Small intestine (tissue), 7 donors: ENCODE measurements at regions not wholly inside any gene's neighbourhood (a gene's known extent, or its start where the extent isn't known, plus 50 kb on each side); places are given as distances from the start of the nearest gene placed in this dataset.
A peak's percentile ranks its signal among the peaks of the same experiment; 100 is the strongest.
"Not testable (repeated sequence)": the region's sequence is repeated elsewhere in the genome, so short reads cannot be mapped to it uniquely, and the experiment has no call there.

Experiments used
- DNase-seq, 2 donors: peaks; one replicate each; pipeline versions ENCODE4 v3.0.0 to v3.0.0-alpha.2; 2013
- FAIRE-seq: peaks from 2 replicates; lab custom pipeline; 2012; peaks lifted over from hg19 to GRCh38; lab: Jason Lieb, UNC
- H3K27ac ChIP-seq, 3 donors: one replicate each; pipeline ENCODE4 v1.5.1; 2013; ENCODE audit warnings: low read length in 2 of 3, mild to moderate bottlenecking in 2 of 3, control low read depth in 1 of 3, inconsistent platforms in 1 of 3, low read depth in 1 of 3, moderate library complexity in 1 of 3
- H3K27me3 ChIP-seq, 3 donors: one replicate each; pipeline ENCODE4 v1.6.1; 2013; ENCODE audit warnings: low read length in 3 of 3, inconsistent platforms in 1 of 3; ENCODE audit not compliant: control insufficient read depth in 3 of 3, insufficient read depth in 3 of 3
- H3K36me3 ChIP-seq, 3 donors: one replicate each; pipeline ENCODE4 v1.6.1; 2013; ENCODE audit warnings: low read length in 3 of 3, inconsistent platforms in 1 of 3, low read depth in 1 of 3, mild to moderate bottlenecking in 1 of 3, moderate library complexity in 1 of 3; ENCODE audit not compliant: control insufficient read depth in 3 of 3, insufficient read depth in 2 of 3
- H3K4me1 ChIP-seq, 3 donors: one replicate each; pipeline ENCODE4 v1.6.1; 2013; ENCODE audit warnings: low read length in 2 of 3, inconsistent platforms in 1 of 3, low read depth in 1 of 3, mild to moderate bottlenecking in 1 of 3, moderate library complexity in 1 of 3; ENCODE audit not compliant: control insufficient read depth in 3 of 3, insufficient read depth in 2 of 3
- H3K4me3 ChIP-seq, 3 donors: one replicate each; pipeline ENCODE4 v1.5.1; 2013; ENCODE audit warnings: low read length in 3 of 3, control low read depth in 1 of 3, inconsistent platforms in 1 of 3, low read depth in 1 of 3, mild to moderate bottlenecking in 1 of 3, moderate library complexity in 1 of 3
- H3K9me3 ChIP-seq, 2 donors: one replicate each; pipeline ENCODE4 v1.6.1; 2013; ENCODE audit warnings: low read depth in 1 of 2, low read length in 1 of 2; ENCODE audit not compliant: control insufficient read depth in 2 of 2, insufficient read depth in 1 of 2
- WGBS, 3 donors: extraction: QIAGEN DNeasy Blood & Tissue Kit; methylation state at CpG; one replicate each; pipeline ENCODE4 v1.1.7; 2013; 5-methylcytosine and 5-hydroxymethylcytosine counted together
- donor health status: healthy with polysubstance abuse.
- donor health status: control.
- donor health status: control.
- donor health status: Bipolar disorder and iron deficiency.
- donor health status: healthy.

DNA sequence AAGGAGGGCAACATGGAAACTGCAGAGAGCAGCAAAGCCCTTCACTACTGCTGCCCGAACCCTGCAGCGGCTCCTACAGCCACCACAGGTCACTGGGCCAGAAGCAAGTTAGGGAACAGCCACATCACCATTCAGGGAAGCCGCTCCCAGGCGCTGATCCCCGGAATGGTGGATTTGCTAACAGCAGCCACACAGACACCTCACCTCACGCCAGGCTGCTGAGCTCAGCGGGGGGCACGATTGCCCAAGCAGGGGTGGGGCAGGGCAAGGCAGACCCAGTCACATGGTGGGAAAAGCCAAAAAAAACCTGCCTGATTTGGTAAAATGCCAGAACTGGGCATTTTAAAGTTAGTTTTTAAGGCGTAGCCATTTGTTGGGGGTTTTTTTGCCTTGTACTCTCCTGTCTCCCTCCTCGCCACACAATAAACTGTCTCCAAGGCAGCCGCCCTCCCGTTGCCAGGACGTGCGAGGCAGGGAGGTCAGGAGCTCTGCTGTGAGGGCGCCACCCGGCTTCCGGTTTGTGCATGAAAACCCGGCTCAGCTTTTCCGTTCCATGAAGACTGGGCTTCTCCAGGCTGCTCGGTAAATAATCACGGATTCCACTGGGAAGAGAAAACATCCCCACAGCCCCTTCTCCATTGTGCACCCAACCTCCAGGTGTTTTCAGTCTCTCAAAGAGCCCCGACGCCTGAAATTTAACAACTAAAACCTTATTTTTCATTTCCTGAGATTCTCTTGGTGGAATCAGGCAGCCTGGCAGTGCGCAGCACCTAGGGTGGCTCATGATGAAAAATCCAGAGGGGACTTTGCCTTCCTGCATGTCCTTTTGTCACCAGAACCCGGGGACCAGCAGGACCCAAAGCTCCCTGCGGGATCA, 453.5 kb downstream of the PREX1 start:
- H3K4me1 ChIP-seq, H3K4me3 ChIP-seq, H3K9me3 ChIP-seq, H3K36me3 ChIP-seq, FAIRE-seq, H3K27me3 ChIP-seq, H3K27ac ChIP-seq: not testable (repeated sequence)
- 56 to 61% (median 59%) methylated on average over 24 to 26 of the region's 26 CpGs for WGBS, 3 donors
- peak in 1 of 2 donors; percentile 39 for DNase-seq

DNA sequence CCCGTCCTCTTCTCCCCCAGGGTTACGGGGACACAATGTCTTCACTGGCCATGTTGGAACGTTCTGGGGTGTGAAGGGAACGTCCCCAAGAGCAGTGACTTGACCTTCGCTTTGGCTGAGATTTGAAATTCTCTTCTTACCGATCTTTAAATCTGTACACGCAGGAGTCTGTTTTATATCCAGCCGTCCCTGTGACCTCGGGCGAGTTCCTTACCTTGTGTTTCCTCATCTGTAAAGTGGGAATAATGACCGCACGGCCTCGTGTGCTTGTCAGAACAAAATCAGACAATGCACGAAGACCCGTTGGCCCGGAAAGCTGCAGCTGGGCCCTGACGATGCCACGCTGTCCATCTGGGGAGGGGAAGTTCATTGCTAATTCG, 454.3 kb downstream of the PREX1 start:
- Histone ChIP-seq H3K9me3 (no peaks in the 10 kb centered on the region), H3K4me1 (no peaks in the 10 kb centered on the region), H3K27me3 (no peaks in the 10 kb centered on the region), H3K27ac (no peak overlapping the region), H3K4me3 (no peak overlapping the region), H3K36me3 (no peaks in the 10 kb centered on the region)
- 84 to 85% (median 84%) methylated on average over 19 of the region's 19 CpGs for WGBS, 3 donors
- FAIRE-seq (no peak), DNase-seq (no peak)

DNA sequence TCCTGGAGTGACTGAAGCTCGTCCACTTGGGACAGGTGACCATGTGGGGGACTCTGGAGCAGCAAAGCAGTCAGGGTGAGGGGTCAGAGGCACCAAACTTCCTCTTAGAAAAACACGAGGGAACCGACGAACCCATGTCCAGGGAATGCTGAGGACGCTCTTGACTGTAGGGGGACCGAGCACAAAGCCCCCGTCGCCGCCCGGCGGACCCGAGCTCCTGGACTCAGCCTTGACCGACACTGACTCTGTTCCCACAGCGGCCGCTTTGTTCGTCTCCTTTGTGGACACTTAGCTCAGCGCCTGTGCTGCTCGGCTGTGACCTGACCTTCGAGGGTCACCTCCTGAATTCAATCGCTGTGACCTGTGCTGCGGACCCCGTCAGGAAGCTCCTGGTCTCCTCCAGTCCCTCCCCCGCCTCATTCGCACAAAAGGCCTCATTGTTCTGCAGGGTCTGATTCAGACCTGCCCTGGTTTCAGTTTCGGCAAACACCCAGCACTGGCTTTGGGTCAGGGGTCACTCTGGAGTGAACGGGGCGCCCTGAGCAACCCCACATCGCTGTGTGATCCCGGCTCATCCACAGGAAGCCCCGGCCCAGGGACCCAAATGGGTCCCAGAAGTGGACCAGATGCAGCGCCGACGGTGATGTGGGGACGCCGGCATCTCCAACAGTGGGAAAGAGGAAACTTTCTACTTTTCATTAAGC, 454.8 kb downstream of the PREX1 start:
- DNase-seq = peak in 1 of 2 donors; percentile 30
- not testable (repeated sequence) for H3K27ac ChIP-seq, H3K4me3 ChIP-seq, FAIRE-seq, H3K27me3 ChIP-seq, H3K36me3 ChIP-seq, H3K9me3 ChIP-seq, H3K4me1 ChIP-seq
- 57 to 68% (median 65%) methylated on average over 28 to 34 of the region's 35 CpGs for WGBS, 3 donors

DNA sequence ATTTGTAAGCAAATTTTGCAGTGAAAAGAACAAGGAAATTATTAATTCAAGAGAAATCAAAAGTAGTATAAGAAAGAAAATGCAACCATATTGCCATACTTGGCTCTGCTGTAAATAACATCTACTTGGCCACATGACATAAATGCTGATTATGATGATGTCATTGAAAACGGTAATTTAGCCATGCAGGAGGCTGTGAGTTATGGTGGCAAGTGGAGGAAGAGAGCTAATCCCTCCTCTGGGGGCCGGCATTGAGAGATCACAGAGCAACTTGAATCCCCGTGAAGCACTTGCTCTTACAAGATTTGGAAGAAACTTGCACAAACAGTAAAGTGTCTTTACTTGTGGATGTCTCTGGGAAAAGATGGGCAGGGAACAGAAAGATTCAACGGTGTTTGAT, 456.6 kb downstream of the PREX1 start:
- Histone ChIP-seq H3K4me1 (no peaks in the 10 kb centered on the region), H3K36me3 (no peaks in the 10 kb centered on the region), H3K27ac (no peak overlapping the region), H3K27me3 (peaks cover 0 to 2% (median 0%) of the 10 kb centered on the region in 3 donors), H3K9me3 (peaks cover 0 to under 1% of the 10 kb centered on the region in 2 donors), H3K4me3 (no peak overlapping the region)
- WGBS, 3 donors = 83 to 84% (median 84%) methylated on average over 4 of the region's 4 CpGs
- FAIRE-seq (no peak), DNase-seq (no peak)

DNA sequence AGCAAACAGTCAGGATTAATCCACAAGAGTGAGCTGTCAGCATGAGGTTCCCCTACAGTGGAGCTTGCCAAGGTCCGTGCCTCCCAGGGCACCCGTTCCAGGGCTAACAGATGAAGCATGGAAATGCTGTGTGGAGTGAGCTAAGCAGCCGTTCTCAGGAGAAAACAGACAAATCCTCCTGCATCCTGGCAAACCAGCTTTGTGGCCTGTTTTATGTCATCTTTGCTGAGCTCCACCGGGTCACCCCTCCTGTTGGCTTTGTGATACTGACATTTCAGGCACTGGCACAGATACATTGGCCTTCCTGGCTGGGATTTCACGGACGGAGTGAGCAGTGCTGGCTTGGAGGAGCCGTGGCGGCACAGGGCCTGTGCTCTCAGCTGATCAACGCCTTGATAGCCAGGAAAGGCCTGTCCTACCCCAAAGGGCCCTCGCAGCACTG, 459.2 kb downstream of the PREX1 start:
- not testable (repeated sequence) for DNase-seq, FAIRE-seq, H3K4me1 ChIP-seq, H3K4me3 ChIP-seq, H3K27me3 ChIP-seq, H3K36me3 ChIP-seq, H3K9me3 ChIP-seq
- 54 to 67% (median 58%) methylated on average over 10 of the region's 10 CpGs for WGBS, 3 donors
- peak overlapping the region in 1 of 3 donors; percentile 22 for H3K27ac ChIP-seq

DNA sequence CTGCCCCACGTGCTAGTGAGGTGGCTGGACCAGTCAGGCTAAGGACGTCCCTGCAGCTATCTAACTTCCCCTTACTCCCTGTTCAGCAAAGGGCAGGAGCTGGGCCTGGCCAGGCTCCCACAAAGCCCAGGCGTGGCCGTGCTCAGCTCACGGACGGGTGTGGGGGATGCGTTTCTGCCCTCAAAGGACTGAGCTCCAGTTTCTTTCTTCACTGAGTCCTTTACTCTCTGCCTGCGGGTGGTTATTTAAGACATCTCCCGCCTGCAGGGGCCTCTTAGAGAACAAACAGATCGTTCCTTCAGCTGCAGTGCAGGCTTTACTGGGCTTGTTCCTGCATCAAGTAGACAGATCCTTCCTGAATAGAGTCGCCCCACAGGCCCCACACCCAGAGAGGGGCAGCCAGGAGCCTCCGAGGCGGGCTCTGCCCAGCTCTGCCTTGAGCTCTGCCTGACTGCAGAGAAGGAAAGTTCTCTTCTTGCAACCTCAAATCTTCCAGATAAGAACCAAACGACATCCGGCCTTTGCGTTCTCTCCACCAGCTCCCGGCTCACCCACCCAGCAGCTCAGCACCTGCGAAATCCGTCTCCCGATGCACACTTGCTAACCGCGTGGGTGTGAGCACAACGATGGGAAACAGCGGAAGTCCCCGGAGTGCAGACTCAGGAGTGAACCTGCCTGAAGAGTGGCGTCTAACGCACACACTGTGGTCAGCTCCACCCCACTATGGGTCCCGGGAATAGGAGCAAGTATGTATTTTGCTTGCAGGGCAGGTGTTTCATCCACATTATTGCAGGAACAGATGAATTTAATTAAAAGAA, 460.0 kb downstream of the PREX1 start:
- DNase-seq = not testable (repeated sequence)

DNA sequence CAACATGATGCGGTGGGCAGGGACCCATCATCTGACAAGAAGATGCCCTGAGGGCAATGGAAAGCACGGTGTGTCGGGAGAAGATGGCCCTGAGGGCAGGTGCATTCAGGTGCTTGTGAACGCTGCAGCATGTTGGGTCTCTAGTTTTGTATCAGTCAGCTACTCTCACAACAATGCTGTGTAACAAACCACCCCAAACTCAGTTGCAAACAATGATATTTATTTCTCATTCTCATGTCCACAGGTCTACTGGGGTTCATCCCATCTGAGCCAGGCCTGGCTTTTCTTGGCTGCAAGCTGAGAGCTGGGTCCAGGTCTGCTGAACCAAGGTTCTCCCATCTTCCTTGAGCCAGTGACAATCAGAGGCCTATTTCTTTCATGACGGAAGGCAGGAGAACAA, 461.6 kb downstream of the PREX1 start:
- FAIRE-seq (no peak), DNase-seq (no peak)
- Histone ChIP-seq H3K4me3 (no peak overlapping the region), H3K27ac (no peak overlapping the region), H3K27me3 (peaks cover 0 to 4% (median 0%) of the 10 kb centered on the region in 3 donors), H3K4me1 (no peaks in the 10 kb centered on the region), H3K36me3 (no peaks in the 10 kb centered on the region), H3K9me3 (peaks cover 0 to 4% of the 10 kb centered on the region in 2 donors)
- 94 to 99% (median 96%) methylated on average over 5 of the region's 5 CpGs for WGBS, 3 donors

More for the DNA sequence above, 460.0 kb downstream of the PREX1 start:
- H3K9me3 ChIP-seq, H3K4me3 ChIP-seq, H3K27ac ChIP-seq, H3K27me3 ChIP-seq, H3K4me1 ChIP-seq, FAIRE-seq, H3K36me3 ChIP-seq: not testable (repeated sequence)
- 18 to 21% (median 19%) methylated on average over 13 to 15 of the region's 28 CpGs for WGBS, 3 donors
